ENCODE measurements at regions not wholly inside any gene's neighbourhood (a gene's known extent, or its start where the extent isn't known, plus 50 kb on each side); places are given as distances from the start of the nearest gene placed in this dataset.
"Not testable (repeated sequence)": the region's sequence is repeated elsewhere in the genome, so short reads cannot be mapped to it uniquely, and the experiment has no call there.

- Histone ChIP-seq H3K9me2 (ENCODE audit: insufficient read depth) (no peaks in the 10 kb centered on the region), H2AFZ (no peak overlapping the region), H3K4me2 (ENCODE audit: unreplicated experiment) (no peak overlapping the region), H3K4me1 (ENCODE audit: insufficient read depth) (no peaks in the 10 kb centered on the region), H4K20me1 (ENCODE audit: insufficient read depth) (no peaks in the 10 kb centered on the region), H3K4me3 (no peak overlapping the region), H3K36me3 (ENCODE audit: low read depth) (no peaks in the 10 kb centered on the region), H3K27me3 (replicated peaks; ENCODE audit: insufficient read depth) (no peaks in the 10 kb centered on the region), H3K79me2 (ENCODE audit: insufficient read depth) (no peaks in the 10 kb centered on the region), H3K9me3 (ENCODE audit: low read depth) (no peaks in the 10 kb centered on the region), H3F3A (ENCODE audit: insufficient read depth) (no peaks in the 10 kb centered on the region), H3K9ac (no peak overlapping the region), H3K27ac (no peak overlapping the region)
- no peak for DNase-seq
- in situ Hi-C loops (cut with MboI), result loop anchor here (25.0 kb wide), 1 partner anchor 1381 kb away; no protein-coding TSS in a partner anchor
- TF ChIP-seq EZH2phosphoT487 (IDR thresholded peaks at IDR 0.05; ENCODE audit: insufficient read depth, low read depth), result no peak
- no peak for TF ChIP-seq EZH2 (IDR thresholded peaks at IDR 0.05; ENCODE audit: insufficient read depth, poor library complexity, severe bottlenecking)
- WGBS, 2 experiments (ENCODE audit: low coverage in 1 of 2, low lambda C conversion rate in 2 of 2, missing lambda C conversion rate in 2 of 2), result 38 to 49% methylated on average over 3 of the region's 3 CpGs
These were observed 536.0 kb upstream of the STEAP1 start for GRCh38 chr7:89618274-89618673.

DNA sequence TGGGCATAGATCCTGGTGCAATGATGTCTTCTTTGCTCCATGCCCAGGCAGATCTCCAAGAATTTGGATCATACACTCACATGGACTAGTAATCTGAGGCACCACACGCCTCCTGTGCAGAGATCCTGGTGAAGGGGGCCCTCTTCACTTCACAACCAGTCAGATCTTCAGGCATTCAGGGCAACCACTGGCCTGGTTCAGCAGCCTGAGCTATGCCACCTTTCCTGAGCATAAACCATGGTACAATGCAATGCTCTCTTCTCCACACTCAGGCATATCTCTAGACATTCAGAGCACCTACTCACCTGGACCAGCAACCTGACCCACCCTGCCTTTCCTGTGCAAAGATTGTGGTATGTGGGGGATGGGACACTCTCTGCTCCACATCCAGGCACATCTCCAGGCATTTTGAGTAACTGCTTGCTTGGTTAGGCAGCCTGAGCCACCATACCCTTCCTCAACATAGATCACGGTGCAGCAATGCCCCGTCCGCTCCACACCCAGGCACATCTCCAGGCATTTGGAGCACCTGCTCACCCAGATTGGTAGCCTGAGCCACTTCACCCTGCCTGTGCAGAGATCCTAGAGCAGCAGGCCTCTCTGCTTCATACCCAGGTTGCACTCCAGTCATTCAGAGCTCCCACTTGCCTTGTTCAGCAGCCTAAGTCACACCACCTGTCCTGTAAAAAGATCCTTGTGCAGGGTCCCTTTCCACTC lies 532.2 kb upstream of the STEAP1 start:
- Histone ChIP-seq H3K9me2 (ENCODE audit: insufficient read depth) (no peaks in the 10 kb centered on the region), H3K4me3 (no peak overlapping the region), H3K4me2 (ENCODE audit: unreplicated experiment) (no peak overlapping the region), H3K9me3 (ENCODE audit: low read depth) (no peaks in the 10 kb centered on the region), H3K9ac (no peak overlapping the region), H3K36me3 (ENCODE audit: low read depth) (no peaks in the 10 kb centered on the region), H3K27me3 (replicated peaks; ENCODE audit: insufficient read depth) (no peaks in the 10 kb centered on the region), H2AFZ (no peak overlapping the region), H3K79me2 (ENCODE audit: insufficient read depth) (no peaks in the 10 kb centered on the region), H3K4me1 (ENCODE audit: insufficient read depth) (no peaks in the 10 kb centered on the region), H3K27ac (no peak overlapping the region), H4K20me1 (ENCODE audit: insufficient read depth) (no peaks in the 10 kb centered on the region), H3F3A (ENCODE audit: insufficient read depth) (no peaks in the 10 kb centered on the region)
- WGBS, 2 experiments (ENCODE audit: low coverage in 1 of 2, low lambda C conversion rate in 2 of 2, missing lambda C conversion rate in 2 of 2), result 39 to 51% methylated on average over 4 of the region's 4 CpGs
- DNase-seq, result no peak
- no peak for TF ChIP-seq EZH2phosphoT487 (IDR thresholded peaks at IDR 0.05; ENCODE audit: insufficient read depth, low read depth)
- TF ChIP-seq EZH2 (IDR thresholded peaks at IDR 0.05; ENCODE audit: insufficient read depth, poor library complexity, severe bottlenecking), result no peak
- in situ Hi-C loops (cut with MboI), result loop anchor here (25.0 kb wide), 1 partner anchor 1385 kb away; no protein-coding TSS in a partner anchor

DNA sequence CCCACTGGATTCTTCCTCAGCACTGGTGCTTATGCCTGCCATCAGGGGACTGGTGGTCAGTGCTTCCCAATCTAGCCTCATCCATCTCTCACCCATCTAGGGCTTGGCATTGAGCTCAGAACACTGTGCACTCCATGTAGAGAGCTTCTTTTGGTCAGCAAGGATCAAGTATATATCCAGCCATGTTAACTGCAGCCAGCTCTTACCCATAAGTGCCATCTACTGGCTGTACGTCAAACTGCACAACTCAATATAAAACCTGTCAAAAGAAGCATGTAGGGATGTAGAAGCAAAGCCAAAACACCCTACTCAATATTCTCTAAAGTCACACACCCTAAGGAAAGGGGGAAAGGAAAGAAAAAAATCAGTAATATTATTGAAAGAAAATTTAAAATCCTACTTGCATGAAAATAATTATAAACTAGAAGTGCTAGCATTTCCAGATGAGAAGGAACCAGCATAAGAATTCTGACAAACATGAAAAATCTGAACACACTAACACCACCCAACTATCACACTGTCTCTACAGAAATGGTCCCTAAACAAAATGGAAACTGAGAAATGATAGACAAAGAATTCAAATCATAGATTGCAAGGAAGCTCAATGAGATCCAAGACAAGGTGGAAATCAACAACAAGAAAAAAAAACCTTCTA lies 531.1 kb upstream of the STEAP1 start:
- H3F3A ChIP-seq (ENCODE audit: insufficient read depth), result no peaks in the 10 kb centered on the region
- 0 to 6% methylated on average over 1 of the region's 1 CpG for WGBS, 2 experiments (ENCODE audit: low coverage in 1 of 2, low lambda C conversion rate in 2 of 2, missing lambda C conversion rate in 2 of 2)
- no peak overlapping the region for H3K9ac ChIP-seq
- no peaks in the 10 kb centered on the region for H3K36me3 ChIP-seq (ENCODE audit: low read depth)
- no peak overlapping the region for H3K4me2 ChIP-seq (ENCODE audit: unreplicated experiment)
- H3K4me3 ChIP-seq, result no peak overlapping the region
- TF ChIP-seq EZH2phosphoT487 (IDR thresholded peaks at IDR 0.05; ENCODE audit: insufficient read depth, low read depth), result no peak
- TF ChIP-seq EZH2 (IDR thresholded peaks at IDR 0.05; ENCODE audit: insufficient read depth, poor library complexity, severe bottlenecking), result no peak
- H3K27ac ChIP-seq, result no peak overlapping the region
- H2AFZ ChIP-seq, result no peak overlapping the region
- no peaks in the 10 kb centered on the region for H3K79me2 ChIP-seq (ENCODE audit: insufficient read depth)
- H3K9me3 ChIP-seq (ENCODE audit: low read depth), result no peaks in the 10 kb centered on the region
- no peaks in the 10 kb centered on the region for H3K4me1 ChIP-seq (ENCODE audit: insufficient read depth)
- DNase-seq, result peak; percentile 65
- no peaks in the 10 kb centered on the region for H3K9me2 ChIP-seq (ENCODE audit: insufficient read depth)
- no peaks in the 10 kb centered on the region for H4K20me1 ChIP-seq (ENCODE audit: insufficient read depth)
- H3K27me3 ChIP-seq (replicated peaks; ENCODE audit: insufficient read depth), result no peaks in the 10 kb centered on the region
- in situ Hi-C loops (cut with MboI), result loop anchor here (25.0 kb wide), 1 partner anchor 1386 kb away; no protein-coding TSS in a partner anchor

GRCh38 chr7:89624155-89624554 lies 530.1 kb upstream of the STEAP1 start:
- in situ Hi-C loops (cut with MboI), result loop anchor here (25.0 kb wide), 1 partner anchor 1387 kb away; no protein-coding TSS in a partner anchor
- WGBS, 2 experiments (ENCODE audit: low coverage in 1 of 2, low lambda C conversion rate in 2 of 2, missing lambda C conversion rate in 2 of 2), result 60 to 62% methylated on average over 5 of the region's 5 CpGs
- H3K36me3 ChIP-seq (ENCODE audit: low read depth), result not testable (repeated sequence)

More at GRCh38 chr7:89624155-89624554, 530.1 kb upstream of the STEAP1 start:
- not testable (repeated sequence) for H4K20me1 ChIP-seq (ENCODE audit: insufficient read depth); H3K27me3 ChIP-seq (replicated peaks; ENCODE audit: insufficient read depth); H3K9ac ChIP-seq; H3K4me1 ChIP-seq (ENCODE audit: insufficient read depth); H3K79me2 ChIP-seq (ENCODE audit: insufficient read depth); H3K9me2 ChIP-seq (ENCODE audit: insufficient read depth); H3F3A ChIP-seq (ENCODE audit: insufficient read depth); H3K4me3 ChIP-seq; H3K27ac ChIP-seq; H3K4me2 ChIP-seq (ENCODE audit: unreplicated experiment); H3K9me3 ChIP-seq (ENCODE audit: low read depth); H2AFZ ChIP-seq
- DNase-seq, result peak; percentile 15

Data from GM23248 (cell line).